GM12878 (cell line): ENCODE measurements at regions not wholly inside any gene's neighbourhood (a gene's known extent, or its start where the extent isn't known, plus 50 kb on each side); places are given as distances from the start of the nearest gene placed in this dataset.
"Not testable (repeated sequence)": the region's sequence is repeated elsewhere in the genome, so short reads cannot be mapped to it uniquely, and the experiment has no call there.

Experiments
- ATAC-seq: fragments of 200-7000 bp; cut with Tn5 transposase; 3 replicates; pipeline ENCODE4 v1.9.1; 2020; ENCODE audit warnings: mild to moderate bottlenecking, moderate library complexity
- BruUV-seq: library from RNA; stranded (reverse); fragments of 400-500 nt; replicated peaks from 2 replicates; lab custom pipeline; 2021; lab: Mats Ljungman, UMichigan
- CTCF ChIA-PET: fragments of 300-600 bp; sonication (Branson Sonifier 250); formaldehyde crosslinking; extraction: SDS; loops from one replicate; lab custom pipeline; 2021; ENCODE audit warnings: inconsistent platforms; lab: Yijun Ruan, JAX
- POLR2A ChIA-PET: fragments of 350-600 bp; formaldehyde crosslinking; extraction: SDS; loops from one replicate; lab custom pipeline; 2021; ENCODE audit warnings: inconsistent platforms; lab: Charles Lee
- RAD21 ChIA-PET: fragments of 300-600 bp; sonication (Branson Sonifier 250); formaldehyde crosslinking; loops from one replicate; lab custom pipeline; 2023; ENCODE audit warnings: antibody characterized with exemption; ENCODE audit not compliant: unreplicated experiment; lab: Charles Lee
- SMC1A ChIA-PET: fragments of 300-600 bp; sonication (Branson Sonifier 250); formaldehyde crosslinking; loops from one replicate; lab custom pipeline; 2023; ENCODE audit not compliant: unreplicated experiment, uncharacterized antibody; lab: Charles Lee
- DNase-seq: peaks from one replicate; pipeline ENCODE4 v3.0.0-alpha.2; 2011; ENCODE audit warnings: low read depth, low spot score
- FAIRE-seq: peaks from 3 replicates; lab custom pipeline; 2011; peaks lifted over from hg19 to GRCh38; lab: Jason Lieb, UNC
- H2AFZ ChIP-seq: 2 replicates; pipeline ENCODE4 v1.6.0; 2011; ENCODE audit warnings: low read depth, low read length, control low read depth; ENCODE audit not compliant: control insufficient read depth
- H3K27ac ChIP-seq: 2 replicates; pipeline ENCODE4 v1.5.1; 2011; ENCODE audit warnings: control low read depth; ENCODE audit not compliant: control insufficient read depth, insufficient read depth
- H3K27me3 ChIP-seq, 2 experiments: replicated peaks in 1 of 2; 2 replicates each; pipeline versions ENCODE4 v1.6.0 to v1.6.1; 2011; ENCODE audit warnings: low read length in 1 of 2; ENCODE audit not compliant: control insufficient read depth in 2 of 2, insufficient read depth in 2 of 2
- H3K36me3 ChIP-seq, 2 experiments: 2 replicates each; pipeline ENCODE4 v1.5.1; 2011; ENCODE audit warnings: low read length in 1 of 2; ENCODE audit not compliant: control insufficient read depth in 2 of 2, insufficient read depth in 2 of 2
- H3K4me1 ChIP-seq: 2 replicates; pipeline ENCODE4 v1.6.1; 2011; ENCODE audit warnings: mild to moderate bottlenecking, low read length, moderate library complexity, mixed read lengths; ENCODE audit not compliant: control insufficient read depth, insufficient read depth
- H3K4me2 ChIP-seq: 2 replicates; pipeline ENCODE4 v1.6.0; 2011; ENCODE audit warnings: control low read depth; ENCODE audit not compliant: control insufficient read depth, insufficient read depth
- H3K4me3 ChIP-seq: fragments of 200-600 bp; sonication (generic); 2 replicates; pipeline ENCODE4 v1.5.1; 2016
- H3K79me2 ChIP-seq: 2 replicates; pipeline ENCODE4 v1.6.0; 2011; ENCODE audit warnings: low read length; ENCODE audit not compliant: control insufficient read depth, insufficient read depth
- H3K9ac ChIP-seq: 2 replicates; pipeline ENCODE4 v1.8.0; 2011; ENCODE audit warnings: low read length, control low read depth, mixed read lengths; ENCODE audit not compliant: control insufficient read depth, insufficient read depth
- H3K9me3 ChIP-seq: replicated peaks from 3 replicates; pipeline ENCODE4 v1.5.1; 2011; ENCODE audit warnings: mild to moderate bottlenecking, low read length; ENCODE audit not compliant: control insufficient read depth, insufficient read depth
- H4K20me1 ChIP-seq: 2 replicates; pipeline ENCODE4 v1.6.0; 2011; ENCODE audit not compliant: control insufficient read depth, insufficient read depth
- CTCF ChIP-seq, 3 experiments: IDR thresholded peaks in 2 of 3; conservative IDR thresholded peaks in 1 of 3; 2 replicates each; pipeline ENCODE4 v1.5.1; 2011; ENCODE audit warnings: low read depth in 3 of 3, low read length in 3 of 3, mild to moderate bottlenecking in 3 of 3, control low read depth in 2 of 3, moderate library complexity in 2 of 3, inconsistent platforms in 1 of 3, mixed read lengths in 1 of 3; ENCODE audit not compliant: control insufficient read depth in 2 of 3, insufficient read depth in 1 of 3; ENCODE audit errors: extremely low read depth in 1 of 3
- DPF2 ChIP-seq: fragments of 450-650 bp; IDR thresholded peaks from 2 replicates; pipeline ENCODE4 v1.6.1; 2017; ENCODE audit warnings: mild to moderate bottlenecking
- FOXK2 ChIP-seq: fragments of 450-650 bp; IDR thresholded peaks from 2 replicates; pipeline ENCODE4 v1.6.1; 2017; ENCODE audit warnings: mild to moderate bottlenecking, moderate library complexity
- GATAD2B ChIP-seq: fragments of 450-650 bp; conservative IDR thresholded peaks from 2 replicates; pipeline ENCODE4 v1.6.1; 2017; ENCODE audit warnings: low read depth, mild to moderate bottlenecking, moderate library complexity
- LARP7 ChIP-seq: fragments of 450-650 bp; IDR thresholded peaks from 2 replicates; pipeline ENCODE4 v1.6.1; 2017; ENCODE audit warnings: mild to moderate bottlenecking
- MYB ChIP-seq: fragments of 150-350 bp; IDR thresholded peaks from 2 replicates; pipeline ENCODE4 v1.6.1; 2014; ENCODE audit warnings: mild to moderate bottlenecking, low read depth, low read length, borderline replicate concordance
- RAD21 ChIP-seq: IDR thresholded peaks from 2 replicates; pipeline ENCODE4 v1.6.1; 2011; ENCODE audit warnings: mild to moderate bottlenecking, low read depth, low read length, moderate library complexity; ENCODE audit not compliant: insufficient read depth
- STAT3 ChIP-seq: IDR thresholded peaks from 2 replicates; pipeline ENCODE4 v1.6.1; 2011; ENCODE audit warnings: low read depth, low read length, improper control_type of control experiment
- ZNF274 ChIP-seq: IDR thresholded peaks from one replicate; pipeline ENCODE4 v1.8.0; 2011; ENCODE audit not compliant: insufficient read length, insufficient read depth
- WGBS: methylation state at CpG from one replicate; pipeline ENCODE4 v1.1.6; 2016; ENCODE audit warnings: low lambda C conversion rate; ENCODE audit not compliant: insufficient replicate concordance, insufficient coverage; ENCODE audit errors: missing lambda C conversion rate; 5-methylcytosine and 5-hydroxymethylcytosine counted together
- in situ Hi-C: fragments of 300-500 bp; cut with MboI; formaldehyde crosslinking; loops from 9 replicates; pipeline ENCODE4 v1.14.3; 2018; ENCODE audit warnings: mixed read lengths
- intact Hi-C: fragments of 100-400 bp; cut with micrococcal nuclease; formaldehyde crosslinking; loops from one replicate; pipeline ENCODE4 v1.14.2; 2022; ENCODE audit not compliant: unreplicated experiment

DNA sequence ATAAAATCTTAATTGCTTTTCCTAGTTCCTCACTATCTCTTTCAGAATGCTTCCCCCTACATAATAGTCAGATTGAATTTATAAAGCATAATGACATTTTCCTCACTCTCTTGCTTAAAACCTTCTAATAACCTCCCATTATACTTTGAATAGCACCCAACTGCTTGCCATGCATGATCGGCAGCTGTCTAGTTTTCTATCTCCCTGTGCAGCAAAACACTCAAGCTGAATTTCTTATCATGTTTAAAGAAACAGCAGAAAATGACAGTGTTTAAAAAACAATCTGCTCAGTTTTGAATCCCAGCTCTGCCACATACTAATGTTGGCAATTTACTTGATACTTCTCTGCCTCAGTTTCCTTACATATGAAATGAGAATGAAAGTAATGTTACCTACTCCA is 947.1 kb upstream of the HS3ST1 start:
- Histone ChIP-seq H3K4me3 (no peak overlapping the region), H2AFZ (no peak overlapping the region), H3K36me3 (no peaks in the 10 kb centered on the region), H3K27me3 (no peaks in the 10 kb centered on the region)
- WGBS = 75% methylated on average over 1 of the region's 1 CpG
- CTCF ChIA-PET = no interaction called here
- no peak for ATAC-seq
- POLR2A ChIA-PET = no interaction called here
- no peak for TF ChIP-seq DPF2
- TF ChIP-seq CTCF (IDR thresholded peaks at IDR 0.05 in 2 of 3, conservative IDR thresholded peaks at IDR 0.05 in 1 of 3; ENCODE audit: control insufficient read depth in 2 of 3, extremely low read depth in 1 of 3, insufficient read depth in 1 of 3, low read depth in 3 of 3, low read length in 3 of 3) = no peak
- TF ChIP-seq FOXK2 = no peak
- no peak for TF ChIP-seq RAD21
- TF ChIP-seq LARP7 = no peak
- TF ChIP-seq ZNF274 = no peak
- no peak for TF ChIP-seq STAT3
- TF ChIP-seq GATAD2B = no peak
- no peak for TF ChIP-seq MYB
- TF ChIP-seq, all 136 proteins: peak for 0
- Histone ChIP-seq H3K27ac (no peak overlapping the region), H3K9me3 (no peaks in the 10 kb centered on the region), H3K9ac (no peak overlapping the region), H3K4me2 (no peak overlapping the region), H3K4me1 (no peaks in the 10 kb centered on the region), H3K79me2 (no peaks in the 10 kb centered on the region), H4K20me1 (no peaks in the 10 kb centered on the region)
- in situ Hi-C loops = no loop called here
- ChIA-PET SMC1A (no interaction called here), RAD21 (no interaction called here)
- FAIRE-seq (no peak), DNase-seq (no peak)
- no TSS peak for BruUV-seq
- intact Hi-C loops = no loop called here

DNA sequence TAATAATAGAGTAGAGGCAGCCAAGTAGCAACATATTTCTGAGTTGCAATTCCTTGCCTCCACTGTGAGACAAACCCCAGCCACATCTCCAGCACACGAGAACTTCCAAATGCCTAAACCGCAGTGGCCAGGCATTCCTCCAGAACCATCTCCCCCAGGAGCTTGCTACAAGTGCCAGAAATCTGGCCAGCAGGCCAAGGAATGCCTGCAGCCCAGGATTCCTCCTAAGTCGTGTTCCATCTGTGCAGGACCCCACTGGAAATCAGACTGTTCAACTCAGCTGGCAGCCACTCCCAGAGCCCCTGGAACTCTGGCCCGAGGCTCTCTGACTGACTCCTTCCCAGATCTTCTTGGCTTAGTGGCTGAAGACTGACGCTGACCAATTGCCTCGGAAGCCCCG is 937.2 kb upstream of the HS3ST1 start:
- DNase-seq, H3K4me3 ChIP-seq, H3K36me3 ChIP-seq, POLR2A ChIA-PET, H3K27me3 ChIP-seq, H4K20me1 ChIP-seq, ATAC-seq, H3K9ac ChIP-seq, RAD21 ChIA-PET, SMC1A ChIA-PET, H3K27ac ChIP-seq, intact Hi-C loops, CTCF ChIA-PET, H3K4me2 ChIP-seq, H3K79me2 ChIP-seq, H2AFZ ChIP-seq, in situ Hi-C loops, FAIRE-seq, H3K9me3 ChIP-seq, H3K4me1 ChIP-seq, BruUV-seq: not testable (repeated sequence)
- 27% methylated on average over 7 of the region's 7 CpGs for WGBS
